ENCODE measurements at regions not wholly inside any gene's neighbourhood (a gene's known extent, or its start where the extent isn't known, plus 50 kb on each side); places are given as distances from the start of the nearest gene placed in this dataset.

- no peak for TF ChIP-seq STAT1 (IDR thresholded peaks at IDR 0.05; ENCODE audit: unreplicated experiment)
- no peak for TF ChIP-seq NANOG (IDR thresholded peaks at IDR 0.05; ENCODE audit: borderline replicate concordance)
- TF ChIP-seq JUNB (IDR thresholded peaks at IDR 0.05; ENCODE audit: unreplicated experiment), result no peak
- no peak for TF ChIP-seq EZH2phosphoT487 (IDR thresholded peaks at IDR 0.05; ENCODE audit: unreplicated experiment)
- TF ChIP-seq, protein P1, sequence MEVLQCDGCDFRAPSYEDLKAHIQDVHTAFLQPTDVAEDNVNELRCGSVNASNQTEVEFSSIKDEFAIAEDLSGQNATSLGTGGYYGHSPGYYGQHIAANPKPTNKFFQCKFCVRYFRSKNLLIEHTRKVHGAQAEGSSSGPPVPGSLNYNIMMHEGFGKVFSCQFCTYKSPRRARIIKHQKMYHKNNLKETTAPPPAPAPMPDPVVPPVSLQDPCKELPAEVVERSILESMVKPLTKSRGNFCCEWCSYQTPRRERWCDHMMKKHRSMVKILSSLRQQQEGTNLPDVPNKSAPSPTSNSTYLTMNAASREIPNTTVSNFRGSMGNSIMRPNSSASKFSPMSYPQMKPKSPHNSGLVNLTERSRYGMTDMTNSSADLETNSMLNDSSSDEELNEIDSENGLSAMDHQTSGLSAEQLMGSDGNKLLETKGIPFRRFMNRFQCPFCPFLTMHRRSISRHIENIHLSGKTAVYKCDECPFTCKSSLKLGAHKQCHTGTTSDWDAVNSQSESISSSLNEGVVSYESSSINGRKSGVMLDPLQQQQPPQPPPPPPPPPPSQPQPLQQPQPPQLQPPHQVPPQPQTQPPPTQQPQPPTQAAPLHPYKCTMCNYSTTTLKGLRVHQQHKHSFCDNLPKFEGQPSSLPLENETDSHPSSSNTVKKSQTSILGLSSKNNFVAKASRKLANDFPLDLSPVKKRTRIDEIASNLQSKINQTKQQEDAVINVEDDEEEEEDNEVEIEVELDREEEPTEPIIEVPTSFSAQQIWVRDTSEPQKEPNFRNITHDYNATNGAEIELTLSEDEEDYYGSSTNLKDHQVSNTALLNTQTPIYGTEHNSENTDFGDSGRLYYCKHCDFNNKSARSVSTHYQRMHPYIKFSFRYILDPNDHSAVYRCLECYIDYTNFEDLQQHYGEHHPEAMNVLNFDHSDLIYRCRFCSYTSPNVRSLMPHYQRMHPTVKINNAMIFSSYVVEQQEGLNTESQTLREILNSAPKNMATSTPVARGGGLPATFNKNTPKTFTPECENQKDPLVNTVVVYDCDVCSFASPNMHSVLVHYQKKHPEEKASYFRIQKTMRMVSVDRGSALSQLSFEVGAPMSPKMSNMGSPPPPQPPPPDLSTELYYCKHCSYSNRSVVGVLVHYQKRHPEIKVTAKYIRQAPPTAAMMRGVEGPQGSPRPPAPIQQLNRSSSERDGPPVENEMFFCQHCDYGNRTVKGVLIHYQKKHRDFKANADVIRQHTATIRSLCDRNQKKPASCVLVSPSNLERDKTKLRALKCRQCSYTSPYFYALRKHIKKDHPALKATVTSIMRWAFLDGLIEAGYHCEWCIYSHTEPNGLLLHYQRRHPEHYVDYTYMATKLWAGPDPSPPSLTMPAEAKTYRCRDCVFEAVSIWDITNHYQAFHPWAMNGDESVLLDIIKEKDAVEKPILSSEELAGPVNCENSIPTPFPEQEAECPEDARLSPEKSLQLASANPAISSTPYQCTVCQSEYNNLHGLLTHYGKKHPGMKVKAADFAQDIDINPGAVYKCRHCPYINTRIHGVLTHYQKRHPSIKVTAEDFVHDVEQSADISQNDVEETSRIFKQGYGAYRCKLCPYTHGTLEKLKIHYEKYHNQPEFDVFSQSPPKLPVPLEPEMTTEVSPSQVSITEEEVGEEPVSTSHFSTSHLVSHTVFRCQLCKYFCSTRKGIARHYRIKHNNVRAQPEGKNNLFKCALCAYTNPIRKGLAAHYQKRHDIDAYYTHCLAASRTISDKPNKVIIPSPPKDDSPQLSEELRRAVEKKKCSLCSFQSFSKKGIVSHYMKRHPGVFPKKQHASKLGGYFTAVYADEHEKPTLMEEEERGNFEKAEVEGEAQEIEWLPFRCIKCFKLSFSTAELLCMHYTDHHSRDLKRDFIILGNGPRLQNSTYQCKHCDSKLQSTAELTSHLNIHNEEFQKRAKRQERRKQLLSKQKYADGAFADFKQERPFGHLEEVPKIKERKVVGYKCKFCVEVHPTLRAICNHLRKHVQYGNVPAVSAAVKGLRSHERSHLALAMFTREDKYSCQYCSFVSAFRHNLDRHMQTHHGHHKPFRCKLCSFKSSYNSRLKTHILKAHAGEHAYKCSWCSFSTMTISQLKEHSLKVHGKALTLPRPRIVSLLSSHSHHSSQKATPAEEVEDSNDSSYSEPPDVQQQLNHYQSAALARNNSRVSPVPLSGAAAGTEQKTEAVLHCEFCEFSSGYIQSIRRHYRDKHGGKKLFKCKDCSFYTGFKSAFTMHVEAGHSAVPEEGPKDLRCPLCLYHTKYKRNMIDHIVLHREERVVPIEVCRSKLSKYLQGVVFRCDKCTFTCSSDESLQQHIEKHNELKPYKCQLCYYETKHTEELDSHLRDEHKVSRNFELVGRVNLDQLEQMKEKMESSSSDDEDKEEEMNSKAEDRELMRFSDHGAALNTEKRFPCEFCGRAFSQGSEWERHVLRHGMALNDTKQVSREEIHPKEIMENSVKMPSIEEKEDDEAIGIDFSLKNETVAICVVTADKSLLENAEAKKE (CRISPR knock-in tag; IDR thresholded peaks at IDR 0.05), result no peak
- no peak for TF ChIP-seq CREB1 (CRISPR knock-in tag; IDR thresholded peaks at IDR 0.05; ENCODE audit: low read depth)
Measured at GRCh38 chr5:28346696-28347095, 1308.3 kb upstream of the CDH9 start (continued).

DNA sequence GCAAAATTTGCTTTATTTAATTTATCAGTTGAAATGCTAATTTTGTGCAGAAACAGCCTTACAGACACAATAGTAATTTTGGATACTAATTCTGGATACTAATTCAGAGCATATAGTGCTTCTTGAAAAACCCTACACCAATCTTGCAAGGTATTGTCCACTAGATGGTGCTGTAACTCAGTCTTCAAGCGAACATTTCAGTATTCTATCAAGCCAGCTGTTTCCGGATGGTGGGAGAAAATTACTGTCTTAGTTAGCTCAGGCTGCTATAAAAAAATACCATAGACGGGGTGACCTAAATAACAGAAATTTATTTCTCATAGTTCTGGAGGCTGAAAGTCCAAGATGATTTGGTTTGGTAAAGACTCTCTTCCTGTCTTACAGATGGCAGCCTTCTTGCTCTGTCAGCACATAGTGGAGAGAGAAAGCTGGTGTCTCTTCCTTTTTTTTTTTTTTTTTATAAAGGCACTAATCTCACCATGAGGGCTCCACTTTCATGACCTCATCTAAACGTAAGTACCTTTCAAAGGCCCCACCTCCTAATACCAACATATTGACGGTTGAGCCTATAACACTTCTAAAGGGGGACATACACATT, 1306.5 kb upstream of the CDH9 start:
- H3K36me3 Mint-ChIP-seq (ENCODE audit: low read depth), result peaks cover 4% of the 10 kb centered on the region; the same call in 2 of the 3 replicates
- DNase-seq (ENCODE audit: low spot score) (peak; percentile 90), ATAC-seq (peak; percentile 93)
- no peaks in the 10 kb centered on the region for H3K9me2 ChIP-seq (ENCODE audit: insufficient read depth)
- no peaks in the 10 kb centered on the region for H3K36me3 ChIP-seq (ENCODE audit: insufficient read depth)
- H3K4me1 ChIP-seq (ENCODE audit: insufficient read depth), result no peaks in the 10 kb centered on the region
- no peaks in the 10 kb centered on the region for H3K27me3 ChIP-seq (ENCODE audit: insufficient read depth)
- no peaks in the 10 kb centered on the region for H3K4me1 Mint-ChIP-seq
- no peak overlapping the region for H3K4me3 Mint-ChIP-seq
- H2AFZ ChIP-seq, result no peak overlapping the region
- TF ChIP-seq ZNF331 (CRISPR knock-in tag; IDR thresholded peaks at IDR 0.05; ENCODE audit: low read depth) (no peak), STAT1 (IDR thresholded peaks at IDR 0.05; ENCODE audit: unreplicated experiment) (no peak)
- TF ChIP-seq, protein P2, sequence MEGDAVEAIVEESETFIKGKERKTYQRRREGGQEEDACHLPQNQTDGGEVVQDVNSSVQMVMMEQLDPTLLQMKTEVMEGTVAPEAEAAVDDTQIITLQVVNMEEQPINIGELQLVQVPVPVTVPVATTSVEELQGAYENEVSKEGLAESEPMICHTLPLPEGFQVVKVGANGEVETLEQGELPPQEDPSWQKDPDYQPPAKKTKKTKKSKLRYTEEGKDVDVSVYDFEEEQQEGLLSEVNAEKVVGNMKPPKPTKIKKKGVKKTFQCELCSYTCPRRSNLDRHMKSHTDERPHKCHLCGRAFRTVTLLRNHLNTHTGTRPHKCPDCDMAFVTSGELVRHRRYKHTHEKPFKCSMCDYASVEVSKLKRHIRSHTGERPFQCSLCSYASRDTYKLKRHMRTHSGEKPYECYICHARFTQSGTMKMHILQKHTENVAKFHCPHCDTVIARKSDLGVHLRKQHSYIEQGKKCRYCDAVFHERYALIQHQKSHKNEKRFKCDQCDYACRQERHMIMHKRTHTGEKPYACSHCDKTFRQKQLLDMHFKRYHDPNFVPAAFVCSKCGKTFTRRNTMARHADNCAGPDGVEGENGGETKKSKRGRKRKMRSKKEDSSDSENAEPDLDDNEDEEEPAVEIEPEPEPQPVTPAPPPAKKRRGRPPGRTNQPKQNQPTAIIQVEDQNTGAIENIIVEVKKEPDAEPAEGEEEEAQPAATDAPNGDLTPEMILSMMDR (conservative IDR thresholded peaks at IDR 0.05; ENCODE audit: low read depth in 2 of 2), result peak; percentile 80 to 91
- no peak overlapping the region for H3K4me2 ChIP-seq
- H3K4me3 ChIP-seq, result no peak overlapping the region
- H3K79me2 ChIP-seq (replicated peaks; ENCODE audit: insufficient read depth), result no peaks in the 10 kb centered on the region
- H3F3A ChIP-seq (replicated peaks; ENCODE audit: low read depth), result no peaks in the 10 kb centered on the region
- peaks cover under 1% of the 10 kb centered on the region; the same call in 1 of the 3 replicates for H3K9me3 Mint-ChIP-seq
- H4K20me1 ChIP-seq (replicated peaks; ENCODE audit: insufficient read depth), result no peaks in the 10 kb centered on the region
- no peak overlapping the region for H3K27ac Mint-ChIP-seq
- no peak overlapping the region for H3K27ac ChIP-seq (ENCODE audit: low read depth)
- peaks cover 3% of the 10 kb centered on the region for H3K27me3 Mint-ChIP-seq (ENCODE audit: insufficient read depth, low read depth, poor library complexity)

Measured in GM23338 (cell line).